ENCODE measurements at regions not wholly inside any gene's neighbourhood (a gene's known extent, or its start where the extent isn't known, plus 50 kb on each side); places are given as distances from the start of the nearest gene placed in this dataset.

GRCh38 chr7:131222171-131222570 lies 105.5 kb upstream of the MKLN1 start:
- no peaks in the 10 kb centered on the region for H3K36me3 ChIP-seq (ENCODE audit: control insufficient read depth in 4 of 4, insufficient read depth in 4 of 4, low read length in 4 of 4)
- no peak for TF ChIP-seq CTCF (IDR thresholded peaks at IDR 0.05; ENCODE audit: control extremely low read depth, extremely low read depth)
- H3K9me3 ChIP-seq (ENCODE audit: control insufficient read depth in 4 of 4, insufficient read depth in 3 of 4, low read length in 3 of 4), result no peaks in the 10 kb centered on the region
- no peak for DNase-seq
- no peak overlapping the region for H3K9ac ChIP-seq (ENCODE audit: insufficient read depth in 1 of 2, low read length in 2 of 2)
- H3K27me3 ChIP-seq (ENCODE audit: control insufficient read depth in 3 of 3, insufficient read depth in 3 of 3, low read length in 2 of 3), result no peaks in the 10 kb centered on the region
- WGBS, 2 donors, result 76 to 86% methylated on average over 2 of the region's 2 CpGs
- no peak overlapping the region for H3K4me3 ChIP-seq
- peaks cover 0 to 10% (median 1%) of the 10 kb centered on the region in 5 donors for H3K4me1 ChIP-seq (ENCODE audit: control insufficient read depth in 5 of 5, insufficient read depth in 5 of 5, low read length in 5 of 5)
- H3K27ac ChIP-seq (ENCODE audit: low read depth in 1 of 2, low read length in 1 of 2), result no peak overlapping the region
- ATAC-seq (ENCODE audit: insufficient read depth, low FRiP score), result no peak

GRCh38 chr7:131223151-131223550 lies 104.5 kb upstream of the MKLN1 start:
- peaks cover 0 to 10% (median 1%) of the 10 kb centered on the region in 5 donors for H3K4me1 ChIP-seq (ENCODE audit: control insufficient read depth in 5 of 5, insufficient read depth in 5 of 5, low read length in 5 of 5)
- no peaks in the 10 kb centered on the region for H3K9me3 ChIP-seq (ENCODE audit: control insufficient read depth in 4 of 4, insufficient read depth in 3 of 4, low read length in 3 of 4)
- DNase-seq (no peak), ATAC-seq (ENCODE audit: insufficient read depth, low FRiP score) (no peak)
- H3K27me3 ChIP-seq (ENCODE audit: control insufficient read depth in 3 of 3, insufficient read depth in 3 of 3, low read length in 2 of 3), result no peaks in the 10 kb centered on the region
- no peak overlapping the region for H3K9ac ChIP-seq (ENCODE audit: insufficient read depth in 1 of 2, low read length in 2 of 2)
- no peak for TF ChIP-seq CTCF (IDR thresholded peaks at IDR 0.05; ENCODE audit: control extremely low read depth, extremely low read depth)
- H3K4me3 ChIP-seq, result no peak overlapping the region
- 96 to 97% methylated on average over 3 of the region's 3 CpGs for WGBS, 2 donors
- H3K36me3 ChIP-seq (ENCODE audit: control insufficient read depth in 4 of 4, insufficient read depth in 4 of 4, low read length in 4 of 4), result no peaks in the 10 kb centered on the region
- H3K27ac ChIP-seq (ENCODE audit: low read depth in 1 of 2, low read length in 1 of 2), result no peak overlapping the region

GRCh38 chr7:131224996-131225395 lies 102.7 kb upstream of the MKLN1 start:
- no peak for TF ChIP-seq CTCF (IDR thresholded peaks at IDR 0.05; ENCODE audit: control extremely low read depth, extremely low read depth)
- Histone ChIP-seq H3K9ac (ENCODE audit: insufficient read depth in 1 of 2, low read length in 2 of 2) (no peak overlapping the region), H3K36me3 (ENCODE audit: control insufficient read depth in 4 of 4, insufficient read depth in 4 of 4, low read length in 4 of 4) (no peaks in the 10 kb centered on the region), H3K9me3 (ENCODE audit: control insufficient read depth in 4 of 4, insufficient read depth in 3 of 4, low read length in 3 of 4) (no peaks in the 10 kb centered on the region), H3K27me3 (ENCODE audit: control insufficient read depth in 3 of 3, insufficient read depth in 3 of 3, low read length in 2 of 3) (no peaks in the 10 kb centered on the region), H3K4me1 (ENCODE audit: control insufficient read depth in 5 of 5, insufficient read depth in 5 of 5, low read length in 5 of 5) (peaks cover 0 to 6% (median 0%) of the 10 kb centered on the region in 5 donors), H3K4me3 (no peak overlapping the region), H3K27ac (ENCODE audit: low read depth in 1 of 2, low read length in 1 of 2) (no peak overlapping the region)
- WGBS, 2 donors, result 91% methylated on average over 6 of the region's 6 CpGs
- DNase-seq (no peak), ATAC-seq (ENCODE audit: insufficient read depth, low FRiP score) (no peak)
